ENCODE measurements at regions not wholly inside any gene's neighbourhood (a gene's known extent, or its start where the extent isn't known, plus 50 kb on each side); places are given as distances from the start of the nearest gene placed in this dataset.
A peak's percentile ranks its signal among the peaks of the same experiment; 100 is the strongest.
"Not testable (repeated sequence)": the region's sequence is repeated elsewhere in the genome, so short reads cannot be mapped to it uniquely, and the experiment has no call there.

- DNase-seq, result not testable (repeated sequence)
Observed at GRCh38 chr1:222470252-222470805, 77.6 kb downstream of the HHIPL2 start.

- peak; percentile 16 for DNase-seq
Observed at GRCh38 chr1:222466150-222466865, 81.6 kb downstream of the HHIPL2 start.

- peak; percentile 92 for DNase-seq
Observed at GRCh38 chr1:222465211-222466041, 82.5 kb downstream of the HHIPL2 start.

- DNase-seq, result peak; percentile 87
Observed at GRCh38 chr1:222464841-222465210, 83.1 kb downstream of the HHIPL2 start.

GRCh38 chr1:222463059-222463730 is 84.7 kb downstream of the HHIPL2 start:
- no peak for DNase-seq

- peak; percentile 59 for DNase-seq
Observed at GRCh38 chr1:222462601-222463000, 85.3 kb downstream of the HHIPL2 start.

GRCh38 chr1:222461941-222462340 is 86.0 kb downstream of the HHIPL2 start:
- no peak for DNase-seq

- DNase-seq, result no peak
Observed at GRCh38 chr1:222459652-222460051, 88.3 kb downstream of the HHIPL2 start.

GRCh38 chr1:222457513-222457912 is 90.4 kb downstream of the HHIPL2 start:
- no peak for DNase-seq

GRCh38 chr1:222457084-222457483 is 90.8 kb downstream of the HHIPL2 start:
- DNase-seq, result no peak

- DNase-seq, result peak; percentile 88
Observed at GRCh38 chr1:222455188-222455879, 92.6 kb downstream of the HHIPL2 start.

- DNase-seq, result no peak
Observed at GRCh38 chr1:222454782-222455181, 93.1 kb downstream of the HHIPL2 start.

GRCh38 chr1:222454186-222454585 is 93.7 kb downstream of the HHIPL2 start:
- no peak for DNase-seq

- DNase-seq, result no peak
Observed at GRCh38 chr1:222452031-222452430, 95.9 kb downstream of the HHIPL2 start.

- DNase-seq, result peak; percentile 23
Observed at GRCh38 chr1:222443566-222443965, 104.3 kb downstream of the HHIPL2 start.

GRCh38 chr1:222441066-222441465 is 106.8 kb downstream of the HHIPL2 start:
- no peak for DNase-seq

GRCh38 chr1:222424826-222425225 is 123.1 kb downstream of the HHIPL2 start:
- DNase-seq, result no peak

GRCh38 chr1:222421380-222421779 is 126.5 kb downstream of the HHIPL2 start:
- DNase-seq, result no peak

- no peak for DNase-seq
Observed at GRCh38 chr1:222420633-222421032, 127.3 kb downstream of the HHIPL2 start.

GRCh38 chr1:222418654-222419053 is 129.2 kb downstream of the HHIPL2 start:
- DNase-seq, result no peak

GRCh38 chr1:222417264-222417663 is 130.6 kb downstream of the HHIPL2 start:
- no peak for DNase-seq

GRCh38 chr1:222416001-222416791 is 131.7 kb downstream of the HHIPL2 start:
- DNase-seq, result no peak

Data from hematopoietic multipotent progenitor cell treated with erythropoietin and hydrocortisone succinate and interleukin-3 and kit ligand, for 6 days (in vitro differentiated cells).